HL-60 (cell line): ENCODE measurements at regions not wholly inside any gene's neighbourhood (a gene's known extent, or its start where the extent isn't known, plus 50 kb on each side); places are given as distances from the start of the nearest gene placed in this dataset.

ENCODE experiments used
- CTCF ChIP-seq: IDR thresholded peaks from one replicate; pipeline ENCODE4 v1.5.1; 2011; ENCODE audit warnings: low read length, control low read depth, inconsistent platforms; ENCODE audit not compliant: insufficient read depth
- GABPA ChIP-seq: IDR thresholded peaks from 2 replicates; pipeline ENCODE4 v1.6.1; 2012; ENCODE audit warnings: low read depth
- POLR2AphosphoS5 ChIP-seq: IDR thresholded peaks from 2 replicates; pipeline ENCODE4 v1.6.1; 2012; ENCODE audit warnings: low read depth
- REST ChIP-seq: IDR thresholded peaks from 2 replicates; pipeline ENCODE4 v1.6.1; 2012; ENCODE audit warnings: low read depth; ENCODE audit not compliant: insufficient replicate concordance
- SPI1 ChIP-seq: IDR thresholded peaks from 2 replicates; pipeline ENCODE4 v1.6.1; 2012; ENCODE audit warnings: low read depth, mild to moderate bottlenecking, borderline replicate concordance

GRCh38 chrX:721354-721753 lies 90.8 kb downstream of the SHOX start:
- no peak for TF ChIP-seq CTCF
- TF ChIP-seq GABPA, result no peak
- no peak for TF ChIP-seq POLR2AphosphoS5
- no peak for TF ChIP-seq REST
- TF ChIP-seq SPI1, result no peak
